ENCODE measurements at regions not wholly inside any gene's neighbourhood (a gene's known extent, or its start where the extent isn't known, plus 50 kb on each side); places are given as distances from the start of the nearest gene placed in this dataset.

GRCh38 chr7:25559581-25560367, 331.5 kb upstream of the NPVF start:
- DNase-seq, result no peak

GRCh38 chr7:25562673-25563182, 334.4 kb upstream of the NPVF start:
- DNase-seq, result no peak

DNA sequence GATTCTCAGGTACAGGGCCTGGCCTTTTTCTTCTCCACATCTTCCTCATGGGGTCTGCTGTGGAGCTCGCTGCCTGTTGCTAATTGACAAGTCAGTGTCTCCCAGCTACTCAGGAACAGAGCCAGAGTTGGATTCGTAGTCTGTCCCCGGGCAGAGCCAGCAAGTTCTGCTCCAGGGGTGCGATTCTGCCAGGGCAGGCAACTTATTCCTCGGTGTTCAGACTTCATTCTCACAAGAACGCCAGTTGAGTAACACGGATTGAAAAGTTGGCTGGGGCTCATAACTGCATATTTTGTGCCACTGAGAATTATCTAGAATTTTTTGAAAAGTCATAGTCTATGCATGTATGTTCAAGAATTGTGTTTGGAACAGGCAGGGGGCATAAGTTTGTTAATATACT, 336.7 kb upstream of the NPVF start:
- no peak for DNase-seq

- peak; percentile 45 for DNase-seq
Observed at GRCh38 chr7:25565949-25566348, 337.7 kb upstream of the NPVF start.

DNA sequence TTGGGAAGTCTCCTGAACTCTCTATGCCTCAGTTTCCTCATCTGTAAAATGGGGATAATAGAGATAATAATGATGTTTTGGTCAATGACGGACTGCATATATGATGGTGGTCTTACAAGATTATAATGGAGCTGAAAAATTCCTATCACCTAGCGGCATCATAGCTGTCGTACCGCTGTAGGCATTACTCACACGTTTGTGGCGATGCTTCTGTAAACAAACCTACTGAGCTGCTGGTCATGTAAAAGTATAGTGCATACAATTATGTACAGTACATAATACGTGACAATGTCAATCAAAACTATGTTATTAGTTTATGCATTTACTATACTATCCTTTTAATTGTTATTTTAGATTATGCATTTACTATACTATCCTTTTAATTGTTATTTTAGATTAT, 339.1 kb upstream of the NPVF start:
- DNase-seq, result no peak

DNA sequence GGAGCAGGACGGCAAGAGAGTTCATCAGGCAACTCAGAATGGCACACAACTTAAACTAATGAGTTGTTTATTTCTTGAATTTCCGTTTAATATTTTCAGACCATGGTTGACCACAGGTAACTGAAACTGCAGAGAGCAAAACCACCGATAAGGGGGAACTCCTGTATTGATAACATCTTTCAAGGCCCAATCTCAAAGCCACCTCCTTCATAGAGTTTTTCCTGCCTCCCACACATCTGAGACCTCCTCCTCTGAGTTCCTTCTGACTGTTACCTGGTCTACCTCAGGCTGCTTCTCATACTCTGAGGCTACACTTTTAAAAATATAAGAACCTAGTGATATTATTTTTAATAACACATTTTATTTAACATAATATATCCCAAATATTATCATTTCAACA, 341.5 kb upstream of the NPVF start:
- DNase-seq, result no peak

DNA sequence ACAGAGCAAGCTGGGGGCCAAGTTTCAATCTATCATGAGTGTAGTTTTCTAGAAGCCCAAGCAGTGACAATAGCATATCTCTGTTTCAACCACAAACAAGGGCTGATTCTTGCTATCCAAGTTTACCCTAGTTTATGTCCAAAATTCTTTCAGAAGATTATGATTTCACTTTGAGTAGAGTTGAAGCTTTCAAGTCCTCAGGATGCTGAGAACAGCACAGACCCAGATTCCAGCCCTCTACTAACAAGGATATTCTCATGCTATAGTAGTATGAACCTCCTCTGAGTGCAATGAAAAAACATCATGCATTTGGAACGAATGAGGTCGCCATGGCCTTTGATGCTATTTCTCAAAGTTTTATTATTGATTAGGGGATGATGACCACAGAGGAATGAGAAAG, 344.1 kb upstream of the NPVF start:
- no peak for DNase-seq

DNA sequence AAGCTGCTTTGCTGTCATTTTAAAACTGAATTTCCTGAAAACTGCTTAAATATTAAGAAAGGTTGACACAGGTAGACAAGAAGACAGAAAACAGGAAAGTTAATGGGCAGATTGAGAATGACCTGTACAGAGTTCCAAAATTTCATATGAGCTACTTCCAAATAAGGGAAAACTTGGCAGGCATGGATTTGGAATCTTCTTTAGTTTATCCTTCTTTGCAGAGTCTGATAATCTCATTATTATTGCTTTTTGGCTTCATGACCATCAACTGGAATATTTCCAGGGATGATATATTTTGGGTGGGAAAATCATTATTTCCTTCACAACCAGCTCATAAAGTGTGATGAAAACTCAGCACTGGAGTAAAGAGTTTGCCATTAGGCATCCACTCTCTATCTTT, 346.5 kb upstream of the NPVF start:
- no peak for DNase-seq

GRCh38 chr7:25575634-25576033, 347.3 kb upstream of the NPVF start:
- no peak for DNase-seq

GRCh38 chr7:25578991-25579777, 350.9 kb upstream of the NPVF start:
- DNase-seq, result no peak

GRCh38 chr7:25579778-25580075, 351.4 kb upstream of the NPVF start:
- DNase-seq, result no peak

DNA sequence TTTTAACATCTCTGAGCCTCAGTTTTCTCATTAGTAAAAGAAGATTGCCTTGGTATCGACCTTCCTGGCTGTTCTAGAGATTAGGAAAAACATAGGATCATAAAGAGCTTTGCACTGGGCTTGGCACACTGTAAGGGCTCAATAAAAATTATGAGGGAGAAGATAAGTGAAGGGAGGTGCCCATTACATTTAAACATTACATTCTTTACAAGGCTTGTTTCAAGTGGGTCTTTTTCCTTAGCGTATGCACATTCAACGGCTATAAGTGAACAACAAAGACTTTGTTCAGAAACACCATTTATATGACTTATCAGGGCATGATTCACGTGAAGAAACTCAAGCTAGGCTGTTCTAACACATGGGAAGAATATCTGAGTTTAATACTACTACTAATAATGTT, 351.9 kb upstream of the NPVF start:
- DNase-seq, result no peak

DNA sequence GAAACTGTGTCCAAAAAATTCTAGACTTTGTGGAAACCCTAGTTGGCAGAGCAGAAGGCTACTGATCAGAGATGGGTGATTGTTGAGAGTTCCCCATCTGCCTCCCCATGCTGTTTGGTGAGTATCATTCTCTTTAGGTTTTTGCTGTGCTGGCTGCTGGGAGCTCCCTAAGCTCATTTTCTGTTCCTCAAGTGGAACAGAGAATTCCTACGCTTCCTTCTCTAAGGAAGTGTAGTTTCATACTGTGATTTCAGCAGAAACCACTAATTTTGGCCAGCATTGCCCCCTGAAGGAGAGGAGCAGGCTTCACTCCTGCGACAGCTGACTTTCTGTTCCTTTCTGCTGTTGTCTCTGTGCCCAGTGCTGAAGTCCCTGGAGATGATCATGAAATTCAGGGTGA, 355.3 kb upstream of the NPVF start:
- DNase-seq, result no peak

DNA sequence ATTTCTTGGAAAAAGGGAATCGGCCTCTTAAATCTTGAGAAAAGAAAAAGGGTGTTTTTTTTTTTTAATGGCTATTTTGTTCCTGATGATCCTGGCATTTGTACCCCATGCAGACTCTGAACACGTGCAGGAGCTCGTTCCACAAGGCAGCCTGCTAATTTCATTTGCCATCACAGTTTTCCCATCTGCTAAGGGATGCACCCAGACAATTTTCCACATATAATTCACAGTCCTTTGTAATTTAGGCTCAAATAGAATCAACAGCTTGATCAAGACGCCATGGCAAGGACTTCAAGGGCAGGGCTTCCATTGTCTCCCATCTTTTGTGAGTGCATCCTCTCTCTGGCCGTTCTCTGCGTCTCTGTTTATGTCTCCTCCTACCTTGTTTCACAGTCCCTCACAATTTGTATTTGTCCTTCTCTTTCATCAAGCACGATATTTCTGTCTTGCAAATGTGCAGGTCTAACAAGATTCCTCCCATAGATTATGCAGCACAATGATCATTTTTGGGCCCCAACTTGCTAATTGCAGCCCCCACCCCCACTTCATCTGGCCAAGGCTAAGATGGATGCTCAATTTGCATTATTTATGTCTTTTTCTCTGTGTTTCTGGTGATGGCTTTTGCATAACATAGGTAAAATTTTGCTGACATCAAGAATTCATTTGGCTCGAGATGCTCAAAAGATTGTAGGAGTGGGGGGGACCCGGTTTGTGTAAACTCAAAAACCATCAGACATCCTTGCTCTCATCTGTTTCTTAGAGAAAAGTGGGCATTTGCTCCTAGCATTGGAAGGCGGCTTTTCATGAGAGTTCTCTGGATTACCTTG, 356.0 kb upstream of the NPVF start:
- DNase-seq, result no peak

- no peak for DNase-seq
Observed at GRCh38 chr7:25586513-25586912, 358.2 kb upstream of the NPVF start.

- no peak for DNase-seq
Observed at GRCh38 chr7:25594122-25594521, 365.8 kb upstream of the NPVF start.

DNA sequence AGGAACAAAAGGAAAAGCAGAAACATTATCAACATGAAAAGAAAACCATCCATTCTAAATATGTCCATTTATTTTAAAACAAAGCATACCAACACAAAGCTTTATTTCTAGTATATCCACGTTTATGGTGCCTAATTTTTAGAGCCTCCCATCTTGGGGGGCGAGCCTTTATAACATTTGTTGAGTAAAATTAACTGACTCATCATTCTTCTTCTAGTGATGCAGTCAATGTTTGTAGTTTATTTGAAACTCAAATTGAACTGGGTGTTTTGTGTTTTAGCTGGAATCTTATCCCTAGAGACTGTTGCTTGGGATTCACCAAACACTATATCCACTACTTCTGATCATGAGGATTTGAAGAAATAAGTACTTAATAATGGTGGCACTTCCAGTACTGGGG, 366.4 kb upstream of the NPVF start:
- no peak for DNase-seq

- DNase-seq, result no peak
Observed at GRCh38 chr7:25595996-25596395, 367.7 kb upstream of the NPVF start.

DNA sequence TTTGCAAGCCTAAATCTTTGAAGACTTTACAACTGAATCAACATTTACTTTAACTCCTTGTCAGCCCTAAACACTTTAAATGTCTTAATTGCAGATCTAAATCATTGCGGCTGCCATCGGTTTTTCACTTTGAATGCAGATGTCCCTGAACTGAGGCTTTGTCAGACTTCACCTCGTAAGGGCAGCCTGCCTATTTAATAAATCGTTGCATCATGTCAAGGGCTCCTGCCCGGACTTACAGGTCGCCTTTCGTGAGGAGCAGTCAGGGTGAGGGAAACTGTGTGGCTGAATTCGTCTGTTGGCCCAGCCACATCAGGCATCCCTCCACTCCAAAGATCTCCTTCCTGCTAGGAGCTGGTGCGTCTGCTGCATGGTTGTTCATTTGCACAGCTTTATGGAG, 368.2 kb upstream of the NPVF start:
- no peak for DNase-seq

DNA sequence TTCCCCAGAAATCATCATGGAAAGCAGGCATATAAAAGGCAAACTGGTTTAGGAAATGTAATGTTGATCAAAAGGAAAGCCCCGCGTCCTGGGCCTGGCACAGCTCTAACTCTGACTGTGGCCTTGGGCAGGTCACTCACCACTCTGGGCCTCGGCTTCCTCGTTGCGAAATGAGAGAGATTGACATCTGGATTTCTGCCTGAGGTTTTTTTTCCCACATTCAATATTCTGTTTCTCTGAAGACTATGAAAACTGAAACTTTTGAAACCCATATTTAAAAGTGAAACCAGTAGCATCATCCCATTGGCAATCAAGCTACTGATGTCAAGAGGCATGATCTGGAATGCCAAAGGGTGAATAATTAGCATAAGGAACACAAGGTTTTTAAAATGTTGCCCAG, 369.7 kb upstream of the NPVF start:
- no peak for DNase-seq

- no peak for DNase-seq
Observed at GRCh38 chr7:25598765-25599164, 370.5 kb upstream of the NPVF start.

- no peak for DNase-seq
Observed at GRCh38 chr7:25600262-25600920, 372.1 kb upstream of the NPVF start.
